ENCODE measurements at regions not wholly inside any gene's neighbourhood (a gene's known extent, or its start where the extent isn't known, plus 50 kb on each side); places are given as distances from the start of the nearest gene placed in this dataset.

- TF ChIP-seq REST (IDR thresholded peaks at IDR 0.05; ENCODE audit: insufficient read depth in 1 of 2, low read depth in 2 of 2, low read length in 2 of 2) (no peak), TAF1 (IDR thresholded peaks at IDR 0.05; ENCODE audit: borderline replicate concordance, insufficient read depth, low read length) (no peak), POLR2AphosphoS5 (IDR thresholded peaks at IDR 0.05; ENCODE audit: low read depth, low read length) (no peak)
These were observed 468.8 kb upstream of the SUCLG2 start for GRCh38 chr3:68123231-68123630.
